Kidney capillary endothelial cell (primary cell): ENCODE measurements at regions not wholly inside any gene's neighbourhood (a gene's known extent, or its start where the extent isn't known, plus 50 kb on each side); places are given as distances from the start of the nearest gene placed in this dataset.
A peak's percentile ranks its signal among the peaks of the same experiment; 100 is the strongest.
"Not testable (repeated sequence)": the region's sequence is repeated elsewhere in the genome, so short reads cannot be mapped to it uniquely, and the experiment has no call there.

ENCODE experiments used
- DNase-seq: peaks from one replicate; pipeline ENCODE4 v3.0.0-alpha.2; 2018; ENCODE audit warnings: low spot score

DNA sequence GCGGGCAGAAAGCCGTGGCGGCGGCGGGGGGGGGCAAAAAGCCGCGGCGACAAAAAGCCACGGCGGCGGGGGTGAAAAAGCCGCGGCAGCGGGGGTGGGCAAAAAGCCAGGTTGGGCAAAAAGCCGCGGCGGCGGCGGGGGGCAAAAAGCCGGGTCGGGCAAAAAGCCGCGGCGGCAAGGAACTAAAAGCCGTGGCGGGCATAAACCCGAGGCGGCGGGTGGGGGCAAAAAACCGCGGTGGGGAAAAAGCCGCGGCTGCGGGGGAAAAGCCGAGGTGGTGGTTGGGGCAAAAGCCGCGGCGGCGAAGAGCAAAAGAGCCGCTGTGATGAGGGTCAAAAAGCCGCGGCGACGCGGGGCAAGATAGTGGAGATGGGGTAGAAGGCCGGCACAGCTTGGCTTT is 1834.2 kb downstream of the FOXD4L5 start:
- DNase-seq = not testable (repeated sequence)

DNA sequence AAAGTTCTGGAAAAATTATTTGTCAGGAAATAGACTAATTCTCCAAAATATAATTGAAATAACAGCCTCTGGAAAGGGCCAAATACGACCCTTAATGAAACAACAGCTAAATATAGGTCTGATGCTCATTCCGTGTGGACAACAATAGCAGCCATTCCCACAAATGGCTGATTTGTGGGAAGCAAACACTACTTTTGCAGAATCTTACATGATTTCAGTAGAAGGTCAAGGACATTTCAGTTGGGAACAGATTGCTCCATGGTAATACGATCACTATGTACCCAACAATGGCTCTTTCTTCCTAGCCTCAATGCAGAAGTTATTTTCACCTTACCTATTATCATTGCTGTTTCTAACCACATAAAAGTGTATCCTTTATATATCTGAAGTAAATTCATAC is 1859.9 kb downstream of the FOXD4L5 start:
- not testable (repeated sequence) for DNase-seq

DNA sequence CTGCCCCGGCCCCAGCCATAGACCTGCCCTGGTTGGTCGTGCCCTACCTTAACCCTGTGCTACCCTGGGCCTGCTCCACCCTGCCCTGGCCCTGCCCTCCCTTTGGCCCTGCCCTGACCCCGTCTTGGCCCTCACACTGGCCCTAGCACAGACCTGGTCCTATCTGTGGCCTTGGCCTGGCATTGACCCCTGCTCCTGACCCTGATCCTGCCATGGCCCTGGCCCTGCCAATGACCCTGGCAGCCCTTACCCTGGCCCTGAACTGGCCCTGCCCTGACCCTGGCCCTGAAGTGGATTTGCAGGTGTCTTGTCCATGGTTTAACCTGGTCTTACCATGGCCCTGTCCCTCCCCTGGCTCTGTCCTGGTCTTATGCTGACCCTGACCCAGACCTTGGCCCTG is 1894.1 kb downstream of the FOXD4L5 start:
- not testable (repeated sequence) for DNase-seq

DNA sequence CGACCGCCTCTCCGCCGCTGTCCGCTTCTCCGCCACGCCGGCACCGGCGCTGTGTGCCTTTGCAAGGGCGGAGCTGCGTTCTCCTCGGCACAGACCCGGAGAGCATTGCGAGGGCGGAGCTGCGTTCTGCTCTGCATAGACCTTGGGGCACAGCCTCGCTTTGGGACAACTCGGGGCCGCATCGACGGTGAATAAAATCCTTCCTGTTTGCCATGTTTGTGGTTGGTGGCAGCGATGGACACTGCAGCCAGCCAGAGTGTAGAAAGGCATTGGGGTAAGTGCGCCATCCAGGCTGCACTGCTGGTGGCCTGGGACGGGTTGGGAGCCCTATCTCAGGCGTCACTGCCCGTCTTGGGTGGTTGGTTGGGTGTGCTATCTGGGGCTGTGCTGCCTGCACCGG is 1899.5 kb downstream of the FOXD4L5 start:
- DNase-seq = not testable (repeated sequence)

DNA sequence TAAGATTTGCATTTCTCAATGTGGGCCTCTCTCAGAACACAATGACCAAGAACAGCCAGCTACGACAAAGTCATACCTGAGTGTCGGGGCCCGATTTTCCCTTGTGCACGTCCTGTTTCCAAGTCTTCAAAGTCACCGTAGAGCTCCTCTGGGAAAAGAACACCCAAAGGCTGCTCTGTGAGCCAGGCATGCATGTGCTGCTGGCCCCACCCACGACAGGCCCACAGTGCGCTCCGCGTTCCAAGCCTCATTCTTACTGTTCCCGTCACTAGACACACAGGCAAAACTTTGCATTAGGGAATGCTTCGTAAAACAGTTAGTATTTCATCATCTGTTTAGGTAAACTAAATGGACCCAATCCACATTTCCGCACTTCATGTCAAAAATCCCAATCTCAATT is 1905.1 kb downstream of the FOXD4L5 start:
- DNase-seq = not testable (repeated sequence)

DNA sequence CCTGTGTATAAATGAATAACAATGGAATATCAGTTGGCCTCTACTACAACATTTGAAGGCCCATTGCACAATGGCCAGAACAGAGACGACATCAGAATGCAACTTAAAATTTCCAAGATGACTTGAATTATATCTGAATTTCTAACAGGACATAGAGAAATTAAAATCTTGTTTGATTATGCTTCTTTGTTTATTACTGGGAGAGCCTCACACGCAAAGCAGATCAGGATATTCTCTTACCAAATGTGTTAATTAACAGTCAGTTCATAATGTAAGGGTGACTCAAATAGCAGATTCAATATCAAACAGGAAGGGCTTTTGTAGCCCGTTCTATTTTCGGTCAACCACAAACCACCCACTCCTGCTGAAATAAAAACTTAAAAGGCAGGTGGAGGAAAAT is 1930.8 kb downstream of the FOXD4L5 start:
- DNase-seq = not testable (repeated sequence)

DNA sequence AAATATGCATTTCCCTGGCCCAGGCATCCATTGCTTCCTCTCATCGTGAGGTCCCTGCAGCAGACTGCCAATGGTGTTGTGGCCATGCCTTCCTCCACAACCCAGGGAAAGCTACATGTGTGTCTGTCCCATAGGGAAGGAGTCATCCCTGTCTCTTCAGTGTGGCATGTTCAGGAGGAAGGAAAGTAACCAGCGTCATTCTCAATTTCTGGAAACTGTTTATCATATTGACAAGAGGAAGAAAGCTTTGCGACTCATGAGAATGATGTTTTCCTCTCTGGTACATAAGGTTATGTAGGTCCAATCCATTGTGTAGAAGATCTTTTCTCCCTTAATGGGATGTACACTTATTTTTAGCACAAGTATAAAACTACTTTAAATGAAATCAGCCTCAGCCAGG is 1937.7 kb downstream of the FOXD4L5 start:
- DNase-seq = not testable (repeated sequence)

DNA sequence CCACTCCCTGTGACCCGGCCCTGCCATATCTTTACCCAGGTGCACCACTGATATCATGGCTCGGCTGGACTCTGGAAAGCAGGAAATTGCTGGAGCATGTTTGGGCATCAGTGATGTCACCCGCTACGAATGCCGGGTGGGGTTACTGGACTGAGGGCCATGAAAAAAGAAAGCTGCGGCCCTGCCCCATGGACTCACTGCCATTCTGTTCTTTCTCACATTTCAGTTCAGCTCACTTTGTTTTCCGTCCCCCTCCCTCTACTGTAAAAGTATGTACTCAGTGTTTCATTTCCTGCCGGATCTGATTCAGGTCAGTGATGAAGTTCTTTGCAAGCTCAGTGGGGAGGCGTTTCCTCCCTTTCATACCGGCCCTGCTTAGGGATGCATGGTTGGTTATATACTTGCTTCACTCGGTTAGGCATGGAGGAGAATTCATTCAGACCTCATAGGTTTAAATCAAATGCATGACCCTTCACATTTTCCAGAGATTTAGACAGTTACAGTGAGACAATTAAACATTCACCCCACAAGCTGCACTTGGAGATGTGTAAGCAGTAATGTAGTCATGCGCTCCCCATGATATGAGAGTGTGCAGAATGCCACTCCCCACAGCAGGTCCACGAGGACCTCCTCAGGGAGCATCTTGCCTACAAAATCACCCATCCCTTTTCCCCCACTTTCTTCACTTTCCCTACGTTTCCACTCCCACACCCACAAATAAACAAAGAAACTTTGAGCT is 1938.5 kb downstream of the FOXD4L5 start:
- DNase-seq = peak; percentile 91

DNA sequence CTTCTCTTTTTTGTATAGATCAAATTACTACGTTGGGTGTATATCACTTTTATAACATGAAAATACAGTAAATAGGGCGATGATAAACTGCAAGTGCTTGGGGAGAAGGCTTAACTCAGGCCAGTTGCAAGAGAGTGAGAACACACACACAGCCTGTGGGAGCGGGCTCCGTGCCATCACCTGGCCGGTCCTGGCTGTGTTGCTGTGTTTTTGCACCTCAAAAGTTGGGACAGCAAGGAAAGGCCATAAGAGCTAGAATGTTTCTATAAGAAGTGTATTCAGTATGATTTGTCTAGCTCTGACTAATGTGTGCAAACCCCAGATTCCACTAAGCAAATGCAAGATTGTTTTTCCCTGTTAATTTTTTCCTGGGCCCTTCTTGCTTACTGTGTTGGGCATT is 1940.6 kb downstream of the FOXD4L5 start:
- DNase-seq = not testable (repeated sequence)

DNA sequence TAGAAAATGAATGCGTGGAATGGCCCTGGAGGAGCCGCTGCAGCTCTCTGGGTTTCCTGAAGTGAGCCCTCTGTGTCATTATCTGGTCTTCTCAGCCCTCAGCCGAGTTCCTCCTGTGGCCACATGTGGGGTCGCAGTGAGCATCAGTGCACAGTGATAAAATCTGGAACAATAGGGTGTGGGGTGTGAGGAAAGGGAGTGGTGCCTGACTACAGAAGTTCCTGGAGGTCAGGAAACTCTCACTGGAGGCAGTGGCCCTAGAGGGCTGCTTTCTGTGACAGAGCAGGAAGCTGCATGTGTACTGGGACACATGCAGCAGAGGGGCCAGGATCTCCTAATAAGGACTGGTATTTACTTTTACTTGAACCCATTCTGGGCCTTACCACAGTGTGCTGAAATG is 1942.5 kb downstream of the FOXD4L5 start:
- DNase-seq = peak; percentile 81

DNA sequence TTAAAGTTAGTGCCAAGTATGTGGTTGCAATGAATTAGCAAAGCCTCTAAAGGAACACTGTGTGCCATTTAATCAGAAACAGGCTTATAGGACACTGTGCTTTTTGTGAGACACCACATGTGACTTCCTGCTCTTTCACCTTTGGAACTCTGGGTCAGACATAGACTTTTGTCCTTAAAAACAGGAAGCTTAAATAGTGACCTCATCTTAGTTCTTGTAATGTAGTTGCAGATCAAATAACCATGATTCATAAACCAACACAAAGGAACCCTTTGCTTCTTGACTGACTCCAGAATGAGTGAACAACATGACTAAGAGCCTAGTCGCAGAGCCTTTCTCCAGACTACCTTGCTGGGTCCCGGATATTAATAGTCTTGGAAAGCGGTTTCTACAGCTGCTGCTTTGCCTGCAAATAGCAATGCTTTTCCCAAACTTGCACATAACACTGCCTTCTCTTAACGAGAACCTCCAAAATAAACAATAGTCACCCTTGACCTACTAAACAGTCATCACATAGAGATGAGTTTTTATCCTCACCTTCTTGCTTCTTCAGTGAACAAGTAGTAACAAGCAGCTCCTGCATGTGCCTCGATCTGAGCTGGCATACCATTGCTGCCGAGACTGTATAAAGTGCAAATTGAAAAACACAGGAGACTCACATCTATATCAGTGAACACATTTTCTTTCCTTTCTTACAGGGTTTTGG is 1947.0 kb downstream of the FOXD4L5 start:
- peak; percentile 68 for DNase-seq

DNA sequence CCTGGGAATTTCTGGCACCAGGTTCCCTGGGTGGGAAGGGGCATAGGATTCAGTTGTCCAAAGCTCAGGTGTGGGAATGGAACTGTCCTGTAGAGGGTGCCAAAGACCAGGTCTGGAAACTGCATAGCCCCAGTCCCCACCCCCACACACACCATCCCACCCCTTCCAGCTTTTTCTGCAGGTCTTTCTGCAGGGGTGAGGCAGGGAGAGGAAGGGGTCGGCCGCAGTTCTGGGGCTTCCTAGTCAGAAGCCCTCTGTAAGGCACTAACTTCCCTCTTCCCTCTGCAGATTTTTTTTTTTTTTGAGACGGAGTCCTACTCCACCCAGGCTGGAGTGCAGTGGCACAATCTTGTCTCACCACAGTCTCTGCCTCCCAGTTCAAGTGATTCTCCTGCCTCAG is 1949.7 kb downstream of the FOXD4L5 start:
- DNase-seq = not testable (repeated sequence)

DNA sequence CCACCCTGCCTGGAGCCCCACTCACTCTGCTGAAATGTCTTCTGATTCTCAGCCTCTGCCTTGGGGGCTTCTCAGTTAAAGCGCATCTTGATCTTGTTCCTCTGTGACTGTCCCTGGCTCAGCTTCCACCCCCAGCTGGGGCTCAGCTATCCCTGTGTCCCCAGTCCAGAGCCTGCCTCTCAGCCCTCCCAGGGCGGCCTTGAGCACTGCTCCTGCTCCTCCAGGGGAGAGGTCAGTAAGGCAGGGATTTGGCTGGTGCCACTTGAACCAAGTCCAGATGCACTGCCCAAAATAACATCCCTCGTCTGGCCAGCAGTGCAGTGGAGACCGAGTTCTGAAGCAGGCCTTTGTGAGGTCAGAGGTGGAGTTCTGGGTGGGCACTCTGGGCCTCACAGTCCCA is 1950.8 kb downstream of the FOXD4L5 start:
- not testable (repeated sequence) for DNase-seq

DNA sequence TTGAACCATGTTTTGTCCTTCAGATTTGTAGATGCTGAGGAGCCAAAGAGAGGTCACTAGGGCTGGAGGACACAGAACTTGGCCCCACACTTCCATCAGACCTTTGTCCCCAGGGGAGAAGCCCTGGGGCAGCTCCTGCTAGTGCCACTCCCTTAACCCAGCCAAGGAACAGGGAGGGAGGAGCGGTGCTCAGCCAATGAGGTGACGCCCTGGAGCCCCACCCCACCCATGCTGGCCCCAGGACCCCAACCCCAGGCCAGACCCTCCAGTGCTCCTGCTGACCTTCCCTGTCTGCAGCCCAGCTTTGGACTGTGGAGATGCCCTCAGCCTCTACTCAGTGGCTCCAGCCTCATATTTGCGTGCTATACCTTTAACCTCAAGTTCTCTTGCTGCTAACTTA is 1951.9 kb downstream of the FOXD4L5 start:
- not testable (repeated sequence) for DNase-seq

DNA sequence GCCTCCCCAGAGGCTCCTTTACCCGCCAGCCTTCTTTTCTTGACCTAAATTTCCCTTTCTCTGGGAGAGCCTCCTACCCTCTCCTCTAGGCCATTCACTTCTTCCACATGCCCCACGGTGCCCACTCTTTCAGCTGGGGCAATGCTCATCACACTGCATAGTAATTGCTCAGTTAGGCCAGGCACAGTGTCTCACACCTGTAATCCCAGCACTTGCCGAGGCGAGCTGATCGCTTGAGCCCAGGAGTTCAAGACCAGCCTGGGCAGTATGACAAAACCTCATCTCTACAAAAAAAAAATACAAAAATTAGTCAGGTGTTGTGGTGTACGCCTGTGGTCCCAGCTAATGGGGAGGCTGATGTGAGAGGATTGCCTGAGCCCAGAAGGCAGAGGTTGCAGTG is 1956.7 kb downstream of the FOXD4L5 start:
- not testable (repeated sequence) for DNase-seq

DNA sequence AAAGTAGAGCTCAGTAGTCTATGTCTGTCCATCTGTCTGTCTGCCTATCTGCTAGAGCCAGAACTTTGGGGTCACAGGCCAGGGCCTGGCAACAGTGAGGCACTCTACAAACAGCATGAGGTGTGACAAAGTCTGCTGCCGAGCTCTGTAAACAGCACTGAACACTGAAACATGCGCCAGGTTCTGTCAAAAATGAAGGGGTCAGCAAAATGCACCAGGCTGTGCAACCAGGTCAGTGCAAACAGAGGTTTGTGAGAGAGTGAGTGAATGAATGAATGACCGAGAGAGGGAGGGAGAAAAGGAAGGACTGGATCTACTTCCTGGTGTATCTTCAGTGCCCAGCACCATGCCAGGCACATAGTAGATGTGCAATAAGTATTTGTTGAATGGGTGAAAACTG is 1957.8 kb downstream of the FOXD4L5 start:
- DNase-seq = not testable (repeated sequence)

DNA sequence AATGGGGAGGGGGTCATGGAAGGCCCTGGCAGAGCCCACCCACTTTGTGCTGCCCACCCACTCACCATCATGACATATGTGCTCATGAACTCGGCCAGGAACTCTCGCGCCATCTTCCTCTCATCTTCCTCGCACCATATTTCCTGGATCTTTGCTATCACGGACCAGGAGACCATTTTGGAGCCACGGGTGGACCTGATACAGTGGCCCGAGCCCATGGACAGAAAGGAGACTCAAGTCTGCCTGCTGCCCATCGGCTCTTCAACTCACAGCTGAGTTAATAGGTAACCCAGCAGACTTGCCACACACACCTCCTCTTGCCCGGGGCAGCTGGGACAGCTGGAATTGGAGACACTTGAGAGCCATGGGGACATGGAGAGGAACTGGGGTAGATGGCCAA is 1958.3 kb downstream of the FOXD4L5 start:
- not testable (repeated sequence) for DNase-seq

DNA sequence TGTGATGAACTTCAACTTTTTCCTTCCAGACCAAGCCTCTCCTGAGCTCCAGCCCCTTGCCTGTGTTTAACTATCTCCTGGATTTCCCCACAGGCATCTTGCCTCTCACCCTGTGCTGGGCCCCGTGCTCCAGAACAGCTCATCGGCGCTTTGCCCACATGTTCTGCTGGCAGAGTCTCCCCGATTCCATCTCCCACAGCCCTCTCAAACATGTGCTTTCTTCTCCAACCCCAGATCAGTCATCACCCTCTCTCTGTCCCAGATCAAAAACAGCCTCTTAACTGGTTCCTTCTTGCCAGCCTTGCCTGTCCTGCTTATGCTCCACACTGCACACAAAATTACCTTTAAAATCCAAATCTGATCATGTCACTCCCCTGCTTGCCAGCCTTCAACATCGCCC is 1959.3 kb downstream of the FOXD4L5 start:
- not testable (repeated sequence) for DNase-seq

DNA sequence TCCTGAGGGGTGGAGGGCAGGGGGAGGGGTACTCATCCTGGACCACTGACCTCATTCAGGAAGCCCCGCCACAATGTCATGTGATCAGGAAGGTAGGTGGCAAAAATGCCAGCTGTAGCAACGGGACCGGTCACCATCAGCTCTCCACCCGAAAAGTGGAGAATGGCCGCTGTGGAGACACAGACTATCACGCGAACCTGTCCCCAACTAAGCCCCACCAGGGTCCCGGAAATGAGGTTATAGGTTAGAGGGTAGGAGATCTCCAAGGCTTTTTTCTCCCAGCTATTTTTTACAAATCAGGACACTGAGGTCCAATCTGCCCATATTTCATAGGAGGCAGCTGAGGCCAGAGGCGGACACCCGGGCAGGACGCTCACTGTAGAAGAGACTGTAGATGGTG is 1966.9 kb downstream of the FOXD4L5 start:
- DNase-seq = not testable (repeated sequence)

DNA sequence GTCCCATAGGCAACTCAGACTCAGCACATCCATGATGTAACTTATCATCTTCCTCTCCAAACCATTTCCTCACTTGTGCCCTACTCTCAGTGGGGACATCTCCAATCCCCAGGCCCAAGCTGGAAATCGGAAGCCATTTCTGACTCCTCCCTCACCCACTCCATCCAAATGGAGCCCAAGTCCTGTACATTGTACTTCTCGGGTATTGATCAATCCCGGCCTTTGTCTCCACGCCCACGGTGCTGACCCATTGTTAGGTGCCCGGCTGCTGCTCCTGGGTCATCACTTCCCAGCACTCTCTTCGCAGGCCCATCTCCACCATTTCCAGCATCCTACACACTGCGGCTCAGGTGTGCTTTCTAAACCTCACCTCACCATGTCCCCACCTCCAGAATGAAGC is 1969.6 kb downstream of the FOXD4L5 start:
- not testable (repeated sequence) for DNase-seq

DNA sequence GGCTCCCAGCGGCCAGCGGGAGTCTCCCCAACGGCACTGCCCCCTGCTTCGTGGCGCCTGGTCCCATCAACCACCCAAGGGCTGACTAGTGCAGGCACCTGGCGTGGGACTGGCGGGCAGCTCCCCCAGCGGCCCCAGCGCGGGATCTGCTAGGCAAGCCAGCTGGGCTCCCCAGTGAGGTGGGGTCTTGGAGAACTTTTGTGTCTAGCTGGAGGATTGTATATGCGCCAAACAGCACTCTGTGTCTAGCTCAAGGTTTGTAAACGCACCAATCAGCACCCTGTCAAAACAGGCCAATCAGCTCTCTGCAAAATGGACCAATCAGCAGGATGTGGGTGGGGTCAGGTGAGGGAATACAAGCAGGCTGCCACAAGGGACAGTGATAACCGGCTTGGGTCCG is 1988.2 kb downstream of the FOXD4L5 start:
- not testable (repeated sequence) for DNase-seq

DNA sequence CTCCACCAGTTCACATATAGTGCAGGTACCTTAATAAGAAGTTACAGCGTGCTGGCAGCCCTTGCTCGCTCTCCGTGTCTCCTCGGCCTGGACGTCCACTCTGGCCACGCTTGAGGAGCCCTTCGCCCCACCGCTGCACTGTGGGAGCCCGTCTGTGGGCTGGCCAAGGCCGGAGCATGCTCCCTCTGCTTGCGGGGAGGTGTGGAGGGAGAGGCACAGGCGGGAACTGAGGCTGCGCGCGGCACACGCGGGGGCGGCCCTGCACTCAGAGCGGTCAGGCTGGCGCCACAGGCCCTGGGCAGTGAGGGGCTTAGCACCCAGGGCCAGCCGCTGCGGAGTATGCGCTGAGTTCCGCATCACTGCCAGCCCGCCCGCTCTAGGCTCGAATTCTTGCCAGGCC is 1988.6 kb downstream of the FOXD4L5 start:
- not testable (repeated sequence) for DNase-seq

DNA sequence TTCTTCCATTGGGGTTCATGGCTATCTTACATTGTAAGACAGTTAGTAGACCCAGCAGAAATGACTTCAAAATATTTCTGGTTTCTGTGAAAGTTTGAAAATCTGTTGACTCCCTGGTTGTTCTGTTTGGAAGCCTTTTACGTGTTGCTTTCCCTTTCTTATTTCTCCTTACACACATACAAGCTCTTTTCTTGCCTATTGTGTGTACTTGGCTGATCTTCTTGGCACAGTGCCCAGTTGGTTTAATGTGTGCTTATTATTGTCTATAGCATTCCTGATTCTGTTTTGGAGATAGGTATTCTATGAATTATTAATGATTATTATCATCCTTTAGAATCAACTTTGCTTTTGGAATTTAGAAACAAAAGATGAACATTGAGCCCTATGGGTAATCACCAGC is 1995.0 kb downstream of the FOXD4L5 start:
- peak; percentile 6 for DNase-seq
